Upper lobe of left lung (tissue), 6 donors: ENCODE measurements at regions not wholly inside any gene's neighbourhood (a gene's known extent, or its start where the extent isn't known, plus 50 kb on each side); places are given as distances from the start of the nearest gene placed in this dataset.

Experiments used
- ATAC-seq, 2 donors: fragments of 200-7000 bp; cut with Tn5 transposase; one replicate each; pipeline ENCODE4 v1.9.1; 2022; ENCODE audit warnings: mild to moderate bottlenecking in 2 of 2, moderate library complexity in 2 of 2; ENCODE audit not compliant: low FRiP score in 2 of 2
- DNase-seq, 2 donors: peaks; one replicate each; pipeline ENCODE4 v3.0.0-alpha.2; 2019 to 2020
- H3K27ac ChIP-seq, 4 donors: fragments of 200-600 bp; sonication (generic); one replicate each; pipeline ENCODE4 v1.5.1; 2016 to 2019
- H3K27me3 ChIP-seq, 4 donors: fragments of 200-600 bp; sonication (generic); one replicate each; pipeline ENCODE4 v1.5.1; 2017 to 2019
- H3K36me3 ChIP-seq, 4 donors: fragments of 200-600 bp; sonication (generic); one replicate each; pipeline ENCODE4 v1.5.1; 2016 to 2019
- H3K4me1 ChIP-seq, 4 donors: fragments of 200-600 bp; sonication (generic); one replicate each; pipeline ENCODE4 v1.5.1; 2018 to 2019
- H3K4me3 ChIP-seq, 4 donors: fragments of 200-600 bp; sonication (generic); one replicate each; pipeline ENCODE4 v1.5.1; 2017 to 2019; ENCODE audit warnings: mild to moderate bottlenecking in 2 of 4, moderate library complexity in 1 of 4
- H3K9me3 ChIP-seq, 4 donors: fragments of 200-600 bp; sonication (generic); one replicate each; pipeline ENCODE4 v1.5.1; 2018 to 2019
- EP300 ChIP-seq, 4 donors: sonication (generic); formaldehyde crosslinking; IDR thresholded peaks; one replicate each; pipeline ENCODE4 v1.5.1; 2017; ENCODE audit warnings: antibody characterized with exemption in 4 of 4, control low read depth in 2 of 4
- POLR2A ChIP-seq, 4 donors: fragments of 450-650 bp; IDR thresholded peaks; one replicate each; pipeline ENCODE4 v1.5.1; 2016 to 2017; ENCODE audit warnings: antibody characterized with exemption in 4 of 4, mild to moderate bottlenecking in 2 of 4
- POLR2AphosphoS5 ChIP-seq, 2 donors: sonication (generic); formaldehyde crosslinking; IDR thresholded peaks; one replicate each; pipeline ENCODE4 v1.5.1; 2017; ENCODE audit warnings: antibody characterized with exemption in 2 of 2
- WGBS, 2 donors: methylation state at CpG; one replicate each; pipeline ENCODE4 v1.1.5; 2017 to 2018; 5-methylcytosine and 5-hydroxymethylcytosine counted together
- TF ChIP-seq, protein P1 (sequence below), 6 experiments: fragments of 450-650 bp in 4 of 6; fragments of 200-600 bp in 2 of 6; sonication (generic) in 2 of 6; IDR thresholded peaks; one replicate each; pipeline ENCODE4 v1.5.1; 2016 to 2019; ENCODE audit warnings: antibody characterized with exemption in 6 of 6
- donor health status: DM: no; HTN: no; CAD: no; lungs with moderate emphysema.
- donor health status: DM: no; HTN: yes; CAD: no; lungs with severe emphysema.

DNA sequence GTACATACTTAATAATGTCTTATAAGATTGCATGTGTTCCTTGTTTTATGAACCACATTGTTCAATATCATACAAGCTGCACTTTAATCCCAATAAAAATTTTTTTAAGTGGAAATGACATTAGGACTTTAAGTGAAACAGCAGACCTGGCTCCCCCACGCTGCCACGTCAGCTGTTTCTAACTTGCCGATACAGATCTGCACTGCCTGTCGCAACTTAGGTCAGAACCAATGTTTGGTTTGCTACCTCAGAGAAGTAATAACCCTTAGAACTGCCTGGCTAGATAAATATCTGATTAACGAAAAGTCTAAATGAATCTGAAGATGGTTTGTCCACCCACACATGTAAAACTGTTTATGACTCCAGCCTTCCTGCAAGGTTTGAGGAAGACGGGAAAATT, 327.5 kb upstream of the DACH1 start:
- 72 to 85% methylated on average over 6 of the region's 6 CpGs for WGBS, 2 donors

DNA sequence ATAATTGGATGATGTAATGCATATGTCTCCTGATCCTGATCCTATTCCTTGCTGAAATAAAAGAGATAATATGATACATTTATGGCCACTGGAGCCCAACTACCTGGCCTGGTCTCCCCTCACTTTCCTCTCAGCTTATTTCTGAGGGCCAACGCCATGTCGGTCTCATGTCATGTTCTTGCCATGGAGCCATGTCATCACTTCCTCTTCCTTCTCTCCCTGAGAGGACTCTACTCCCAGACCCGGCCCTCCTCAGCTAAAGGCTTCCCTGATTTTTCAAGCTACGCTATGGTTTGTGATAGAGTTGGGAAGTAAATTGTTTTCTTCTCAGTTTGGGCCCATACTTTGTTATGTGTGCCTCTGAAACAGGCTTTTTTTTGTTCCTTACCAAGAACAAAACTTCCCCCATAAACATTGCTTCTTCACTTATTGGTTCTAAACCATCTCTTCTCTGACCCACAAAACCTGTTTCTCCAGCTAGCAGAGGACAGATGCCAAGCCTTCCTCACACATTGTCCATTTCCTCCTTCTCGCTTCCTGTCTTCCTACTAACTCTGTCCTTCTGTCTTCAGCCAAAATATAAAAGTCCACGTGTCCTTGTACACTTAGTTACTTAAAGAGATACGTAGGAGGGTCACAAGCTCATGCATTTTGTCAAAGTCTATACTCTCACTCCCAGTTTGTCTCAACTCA, 319.9 kb upstream of the DACH1 start:
- TF ChIP-seq EP300 (IDR thresholded peaks at IDR 0.05) (no peak), POLR2A (IDR thresholded peaks at IDR 0.05) (no peak), POLR2AphosphoS5 (IDR thresholded peaks at IDR 0.05) (no peak)
- TF ChIP-seq, protein P1, sequence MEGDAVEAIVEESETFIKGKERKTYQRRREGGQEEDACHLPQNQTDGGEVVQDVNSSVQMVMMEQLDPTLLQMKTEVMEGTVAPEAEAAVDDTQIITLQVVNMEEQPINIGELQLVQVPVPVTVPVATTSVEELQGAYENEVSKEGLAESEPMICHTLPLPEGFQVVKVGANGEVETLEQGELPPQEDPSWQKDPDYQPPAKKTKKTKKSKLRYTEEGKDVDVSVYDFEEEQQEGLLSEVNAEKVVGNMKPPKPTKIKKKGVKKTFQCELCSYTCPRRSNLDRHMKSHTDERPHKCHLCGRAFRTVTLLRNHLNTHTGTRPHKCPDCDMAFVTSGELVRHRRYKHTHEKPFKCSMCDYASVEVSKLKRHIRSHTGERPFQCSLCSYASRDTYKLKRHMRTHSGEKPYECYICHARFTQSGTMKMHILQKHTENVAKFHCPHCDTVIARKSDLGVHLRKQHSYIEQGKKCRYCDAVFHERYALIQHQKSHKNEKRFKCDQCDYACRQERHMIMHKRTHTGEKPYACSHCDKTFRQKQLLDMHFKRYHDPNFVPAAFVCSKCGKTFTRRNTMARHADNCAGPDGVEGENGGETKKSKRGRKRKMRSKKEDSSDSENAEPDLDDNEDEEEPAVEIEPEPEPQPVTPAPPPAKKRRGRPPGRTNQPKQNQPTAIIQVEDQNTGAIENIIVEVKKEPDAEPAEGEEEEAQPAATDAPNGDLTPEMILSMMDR (IDR thresholded peaks at IDR 0.05) = no peak
- 49 to 52% methylated on average over 6 of the region's 7 CpGs for WGBS, 2 donors
- Histone ChIP-seq H3K27ac (no peak overlapping the region), H3K27me3 (no peaks in the 10 kb centered on the region), H3K9me3 (no peaks in the 10 kb centered on the region), H3K4me3 (no peak overlapping the region), H3K36me3 (no peaks in the 10 kb centered on the region), H3K4me1 (no peaks in the 10 kb centered on the region)
- DNase-seq (no peak), ATAC-seq (no peak)

More for the DNA sequence above, 327.5 kb upstream of the DACH1 start:
- H3K36me3 ChIP-seq = no peaks in the 10 kb centered on the region
- TF ChIP-seq EP300 (IDR thresholded peaks at IDR 0.05) (no peak), POLR2A (IDR thresholded peaks at IDR 0.05) (no peak), POLR2AphosphoS5 (IDR thresholded peaks at IDR 0.05) (no peak)
- TF ChIP-seq, protein P1 (IDR thresholded peaks at IDR 0.05) = no peak
- DNase-seq (no peak), ATAC-seq (no peak)
- no peaks in the 10 kb centered on the region for H3K4me1 ChIP-seq
- H3K27ac ChIP-seq = no peak overlapping the region
- H3K9me3 ChIP-seq = no peaks in the 10 kb centered on the region
- H3K4me3 ChIP-seq = no peak overlapping the region
- no peaks in the 10 kb centered on the region for H3K27me3 ChIP-seq

DNA sequence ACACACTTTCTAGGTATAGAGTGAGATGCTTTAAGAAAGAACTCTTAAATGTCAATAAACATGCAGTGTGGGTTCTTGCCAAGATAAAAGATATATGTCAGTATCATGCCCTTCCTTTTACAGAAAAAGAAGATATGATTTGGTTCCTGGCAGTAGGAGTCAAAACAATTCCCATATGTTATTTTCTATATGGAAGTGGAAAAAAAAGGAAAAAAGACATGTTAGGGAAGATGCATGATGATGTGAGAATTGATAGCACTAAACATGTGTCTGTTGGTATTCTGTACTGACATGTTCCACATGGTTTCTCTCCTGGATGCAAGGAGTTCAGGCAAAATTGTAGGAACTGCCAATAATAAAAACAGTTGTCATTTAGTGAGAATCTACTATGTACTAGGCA, 318.8 kb upstream of the DACH1 start:
- no peak for TF ChIP-seq POLR2A (IDR thresholded peaks at IDR 0.05)
- ATAC-seq = no peak
- no peak overlapping the region for H3K27ac ChIP-seq
- no peak for DNase-seq
- no peaks in the 10 kb centered on the region for H3K27me3 ChIP-seq
- no peak overlapping the region for H3K4me3 ChIP-seq
- H3K4me1 ChIP-seq = no peaks in the 10 kb centered on the region
- H3K9me3 ChIP-seq = no peaks in the 10 kb centered on the region
- H3K36me3 ChIP-seq = no peaks in the 10 kb centered on the region

DNA sequence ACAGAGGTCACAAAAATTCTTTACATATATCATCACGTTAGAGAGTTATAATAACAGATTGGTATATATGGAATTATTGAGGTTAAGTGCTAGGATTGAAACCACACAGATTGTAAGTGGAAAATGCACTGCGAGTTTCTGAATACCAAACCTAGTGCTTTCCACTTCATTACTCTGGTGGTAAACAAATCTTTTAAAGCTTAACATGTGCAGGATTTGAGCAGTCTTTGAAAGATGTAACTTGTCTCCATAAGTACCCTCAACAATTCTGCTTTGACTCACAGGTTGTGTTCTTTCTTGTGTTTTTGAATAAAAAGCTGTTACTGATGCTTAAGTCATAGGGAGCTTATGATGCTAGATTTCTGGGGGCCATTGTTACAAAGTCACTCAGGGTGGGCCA, 314.7 kb upstream of the DACH1 start:
- WGBS, 2 donors = 65 to 67% methylated on average over 2 of the region's 2 CpGs
- no peak overlapping the region for H3K27ac ChIP-seq
- DNase-seq = no peak

GRCh38 chr13:72180253-72180952, 313.4 kb upstream of the DACH1 start:
- Histone ChIP-seq H3K9me3 (no peaks in the 10 kb centered on the region), H3K27me3 (no peaks in the 10 kb centered on the region), H3K4me1 (no peaks in the 10 kb centered on the region), H3K27ac (no peak overlapping the region), H3K4me3 (no peak overlapping the region), H3K36me3 (no peaks in the 10 kb centered on the region)
- ATAC-seq (no peak), DNase-seq (no peak)
- no peak for TF ChIP-seq EP300 (IDR thresholded peaks at IDR 0.05)
- TF ChIP-seq, protein P1 (IDR thresholded peaks at IDR 0.05) = no peak
- no peak for TF ChIP-seq POLR2AphosphoS5 (IDR thresholded peaks at IDR 0.05)
- no peak for TF ChIP-seq POLR2A (IDR thresholded peaks at IDR 0.05)
- whole genome bisulfite sequencing, 2 donors = 86 to 89% methylated on average over 7 of the region's 7 CpGs

More for the DNA sequence above, 314.7 kb upstream of the DACH1 start:
- ATAC-seq = no peak
- H3K9me3 ChIP-seq = no peaks in the 10 kb centered on the region
- no peak overlapping the region for H3K4me3 ChIP-seq
- H3K4me1 ChIP-seq = no peaks in the 10 kb centered on the region
- TF ChIP-seq, protein P1 (IDR thresholded peaks at IDR 0.05) = no peak
- TF ChIP-seq EP300 (IDR thresholded peaks at IDR 0.05) = no peak
- TF ChIP-seq POLR2AphosphoS5 (IDR thresholded peaks at IDR 0.05) = no peak
- no peak for TF ChIP-seq POLR2A (IDR thresholded peaks at IDR 0.05)
- H3K36me3 ChIP-seq = no peaks in the 10 kb centered on the region
- no peaks in the 10 kb centered on the region for H3K27me3 ChIP-seq
